NT2/D1 (cell line): ENCODE measurements at regions not wholly inside any gene's neighbourhood (a gene's known extent, or its start where the extent isn't known, plus 50 kb on each side); places are given as distances from the start of the nearest gene placed in this dataset.

Experiments
- DNase-seq: peaks from one replicate; pipeline ENCODE4 v3.0.0-alpha.2; 2011; ENCODE audit warnings: low read depth, low spot score
- H3K27me3 ChIP-seq: 2 replicates; pipeline ENCODE4 v1.6.0; 2011; ENCODE audit warnings: mild to moderate bottlenecking; ENCODE audit not compliant: insufficient read length, insufficient read depth
- H3K36me3 ChIP-seq: 2 replicates; pipeline ENCODE4 v1.6.1; 2011; ENCODE audit warnings: mild to moderate bottlenecking, low read length, mixed read lengths; ENCODE audit not compliant: insufficient read depth, insufficient read length
- H3K4me1 ChIP-seq: 2 replicates; pipeline ENCODE4 v1.5.1; 2011; ENCODE audit not compliant: insufficient read depth, insufficient read length
- H3K4me3 ChIP-seq: 2 replicates; pipeline ENCODE4 v1.5.1; 2011; ENCODE audit warnings: low read depth; ENCODE audit not compliant: insufficient read length
- H3K9ac ChIP-seq: 2 replicates; pipeline ENCODE4 v1.6.0; 2011; ENCODE audit warnings: low read depth; ENCODE audit not compliant: insufficient read length
- H3K9me3 ChIP-seq: 2 replicates; pipeline ENCODE4 v1.5.1; 2011; ENCODE audit warnings: mild to moderate bottlenecking, low read length; ENCODE audit not compliant: insufficient read depth
- SUZ12 ChIP-seq: IDR thresholded peaks from 2 replicates; pipeline ENCODE4 v1.6.1; 2011; ENCODE audit not compliant: insufficient read length, insufficient read depth; ENCODE audit errors: extremely low read depth
- YY1 ChIP-seq: IDR thresholded peaks from 2 replicates; pipeline ENCODE4 v1.6.1; 2011; ENCODE audit not compliant: insufficient read length, insufficient read depth
- ZNF274 ChIP-seq: IDR thresholded peaks from 2 replicates; pipeline ENCODE4 v1.6.1; 2011; ENCODE audit warnings: mild to moderate bottlenecking, low read depth, low read length

GRCh38 chr13:108031865-108032264, 183.5 kb downstream of the LIG4 start:
- Histone ChIP-seq H3K27me3 (no peaks in the 10 kb centered on the region), H3K4me1 (no peaks in the 10 kb centered on the region)

GRCh38 chr13:108030769-108031168, 184.6 kb downstream of the LIG4 start:
- H3K4me1 ChIP-seq: no peaks in the 10 kb centered on the region
- no peak for TF ChIP-seq ZNF274
- no peak for TF ChIP-seq YY1
- no peak for TF ChIP-seq SUZ12
- no peaks in the 10 kb centered on the region for H3K9me3 ChIP-seq

More at GRCh38 chr13:108031865-108032264, 183.5 kb downstream of the LIG4 start:
- H3K4me3 ChIP-seq: no peak overlapping the region
- no peak for DNase-seq
- H3K36me3 ChIP-seq: no peaks in the 10 kb centered on the region
- H3K9me3 ChIP-seq: no peaks in the 10 kb centered on the region
- no peak overlapping the region for H3K9ac ChIP-seq
- TF ChIP-seq SUZ12: no peak
- no peak for TF ChIP-seq YY1
- no peak for TF ChIP-seq ZNF274

DNA sequence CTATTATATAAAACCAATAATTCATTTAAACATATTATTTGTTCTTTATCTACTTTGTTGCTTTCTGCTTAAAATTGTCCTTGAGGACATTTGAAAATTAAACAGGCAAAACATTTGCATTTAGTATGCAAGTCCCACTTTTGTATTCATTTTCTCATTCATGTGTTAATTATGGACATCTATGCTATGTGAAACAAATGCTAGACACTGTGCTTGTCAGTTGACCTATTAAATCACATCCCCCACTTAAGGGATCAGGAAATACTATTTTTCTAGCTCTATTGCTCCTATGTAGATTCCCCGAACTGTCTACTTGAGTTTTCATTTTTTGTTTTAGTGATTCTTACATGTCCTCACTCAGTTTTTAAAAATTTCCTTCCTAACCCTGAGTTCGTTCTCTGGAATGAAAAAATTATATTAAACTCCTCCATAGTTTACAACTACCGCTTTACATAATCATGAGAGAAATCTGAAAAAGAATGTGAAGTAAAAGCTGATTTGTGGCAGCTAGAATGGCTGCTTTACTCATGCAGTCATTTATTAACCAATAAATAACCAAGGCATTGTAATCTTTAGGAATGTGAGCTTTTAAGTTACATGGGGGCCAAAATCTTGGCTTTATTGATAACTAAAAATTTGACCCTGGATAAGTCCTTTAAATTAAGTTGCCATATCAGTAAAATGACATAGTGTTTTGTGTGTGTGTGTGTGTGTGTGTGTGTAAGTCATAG, 188.5 kb downstream of the LIG4 start:
- Histone ChIP-seq H3K4me1 (no peaks in the 10 kb centered on the region), H3K36me3 (no peaks in the 10 kb centered on the region), H3K9me3 (no peaks in the 10 kb centered on the region), H3K27me3 (no peaks in the 10 kb centered on the region), H3K4me3 (no peak overlapping the region), H3K9ac (no peak overlapping the region)
- DNase-seq: no peak
- no peak for TF ChIP-seq YY1

More at GRCh38 chr13:108030769-108031168, 184.6 kb downstream of the LIG4 start:
- DNase-seq: no peak
- Histone ChIP-seq H3K27me3 (no peaks in the 10 kb centered on the region), H3K9ac (no peak overlapping the region), H3K4me3 (no peak overlapping the region), H3K36me3 (no peaks in the 10 kb centered on the region)

DNA sequence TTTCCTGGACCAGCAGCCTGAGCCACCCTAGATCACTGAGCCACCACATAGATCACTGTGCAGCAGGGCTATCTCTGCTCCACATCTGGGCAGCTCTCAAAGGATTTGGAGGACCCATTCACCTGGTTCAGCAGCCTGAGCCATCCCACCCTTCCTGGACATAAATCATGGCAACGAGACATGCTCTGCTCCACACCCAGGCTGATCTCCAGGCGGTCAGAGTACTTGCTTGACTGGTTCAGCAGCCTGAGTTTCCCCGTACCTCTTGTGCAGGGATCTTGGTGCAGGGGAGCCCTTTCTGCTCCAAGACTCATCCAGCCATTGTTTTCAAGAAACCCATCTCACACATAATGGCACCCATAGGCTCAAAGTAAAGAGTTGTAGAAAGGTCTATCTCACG, 195.3 kb downstream of the LIG4 start:
- no peaks in the 10 kb centered on the region for H3K27me3 ChIP-seq
- H3K4me3 ChIP-seq: no peak overlapping the region
- no peak for DNase-seq
- no peaks in the 10 kb centered on the region for H3K36me3 ChIP-seq
- TF ChIP-seq ZNF274 (no peak), YY1 (no peak), SUZ12 (no peak)
- no peaks in the 10 kb centered on the region for H3K4me1 ChIP-seq
- H3K9ac ChIP-seq: no peak overlapping the region
- peaks cover 12% of the 10 kb centered on the region; the same call in 1 of the 2 replicates for H3K9me3 ChIP-seq

DNA sequence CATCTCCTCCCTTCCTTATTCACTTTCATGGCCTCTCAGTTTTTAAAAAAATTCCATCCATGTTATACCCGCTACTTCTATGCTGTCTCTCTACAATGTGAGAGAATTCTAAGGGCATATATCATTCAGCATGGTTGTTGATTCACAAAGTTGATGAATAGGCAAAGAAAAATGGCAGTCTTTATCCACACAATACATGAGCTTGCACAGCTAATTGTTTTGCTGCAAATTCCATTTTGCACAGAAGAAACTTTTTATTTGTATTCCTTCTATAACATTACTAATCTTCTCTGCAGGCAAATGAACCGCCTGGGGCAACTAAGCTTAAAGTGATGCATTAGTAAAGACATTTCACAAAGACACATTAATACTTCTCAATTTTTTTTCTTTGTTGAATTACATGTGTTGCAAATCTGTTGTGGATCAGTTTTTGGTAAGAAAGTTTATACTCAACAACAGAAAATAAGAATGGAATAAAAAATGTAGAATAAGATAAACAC, 196.9 kb downstream of the LIG4 start:
- Histone ChIP-seq H3K4me1 (no peaks in the 10 kb centered on the region), H3K27me3 (no peaks in the 10 kb centered on the region), H3K9ac (no peak overlapping the region), H3K4me3 (no peak overlapping the region), H3K9me3 (peaks cover 12% of the 10 kb centered on the region; the same call in 1 of the 2 replicates), H3K36me3 (no peaks in the 10 kb centered on the region)
- no peak for DNase-seq
- TF ChIP-seq SUZ12 (no peak), ZNF274 (no peak), YY1 (no peak)

GRCh38 chr13:108006619-108007018, 208.7 kb downstream of the LIG4 start:
- Histone ChIP-seq H3K9ac (no peak overlapping the region), H3K4me1 (no peaks in the 10 kb centered on the region)
- no peak for DNase-seq

DNA sequence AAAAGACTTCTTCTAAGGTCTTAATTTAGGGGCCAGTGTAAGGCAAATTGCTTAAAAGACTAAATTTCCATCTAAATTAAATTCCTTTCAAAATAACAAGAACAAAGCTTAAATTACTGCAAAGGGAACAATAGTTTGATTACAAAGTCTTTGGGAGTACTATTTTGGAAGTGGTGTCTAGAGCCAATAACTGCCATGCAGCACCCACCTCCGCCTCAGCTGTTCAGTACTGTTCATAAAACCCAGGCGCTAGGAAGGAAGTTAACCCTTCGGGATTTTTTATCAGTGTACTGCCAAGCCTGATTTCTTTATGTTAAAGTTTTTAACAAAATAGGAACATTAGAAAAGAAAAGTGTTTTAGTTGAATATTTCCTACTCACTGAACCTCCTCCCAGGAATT, 210.1 kb downstream of the LIG4 start:
- Histone ChIP-seq H3K9me3 (no peaks in the 10 kb centered on the region), H3K27me3 (no peaks in the 10 kb centered on the region), H3K36me3 (no peaks in the 10 kb centered on the region), H3K4me1 (no peaks in the 10 kb centered on the region), H3K9ac (no peak overlapping the region), H3K4me3 (no peak overlapping the region)
- DNase-seq: no peak
- TF ChIP-seq YY1 (no peak), SUZ12 (no peak), ZNF274 (no peak)

More at GRCh38 chr13:108006619-108007018, 208.7 kb downstream of the LIG4 start:
- no peaks in the 10 kb centered on the region for H3K27me3 ChIP-seq
- no peaks in the 10 kb centered on the region for H3K9me3 ChIP-seq
- no peaks in the 10 kb centered on the region for H3K36me3 ChIP-seq
- no peak overlapping the region for H3K4me3 ChIP-seq
- TF ChIP-seq SUZ12 (no peak), ZNF274 (no peak), YY1 (no peak)
